HEK293T (cell line): ENCODE measurements at regions not wholly inside any gene's neighbourhood (a gene's known extent, or its start where the extent isn't known, plus 50 kb on each side); places are given as distances from the start of the nearest gene placed in this dataset.

Experiments used
- BHLHE40 ChIP-seq: fragments of 450-650 bp; IDR thresholded peaks from 2 replicates; pipeline ENCODE4 v1.6.1; 2016; ENCODE audit warnings: mild to moderate bottlenecking, moderate library complexity, borderline replicate concordance
- ELF4 ChIP-seq: fragments of 450-650 bp; IDR thresholded peaks from 2 replicates; pipeline ENCODE4 v1.6.1; 2017; ENCODE audit warnings: antibody characterized with exemption
- FOXK2 ChIP-seq: fragments of 450-650 bp; IDR thresholded peaks from 2 replicates; pipeline ENCODE4 v1.6.1; 2016; ENCODE audit warnings: mild to moderate bottlenecking
- L3MBTL2 ChIP-seq: fragments of 450-650 bp; conservative IDR thresholded peaks from 2 replicates; pipeline ENCODE4 v1.6.1; 2016; ENCODE audit warnings: mild to moderate bottlenecking
- SUZ12 ChIP-seq: fragments of 450-650 bp; IDR thresholded peaks from 2 replicates; pipeline ENCODE4 v1.6.1; 2016; ENCODE audit warnings: mild to moderate bottlenecking
- ZNF384 ChIP-seq: fragments of 450-650 bp; IDR thresholded peaks from 2 replicates; pipeline ENCODE4 v1.6.1; 2016

DNA sequence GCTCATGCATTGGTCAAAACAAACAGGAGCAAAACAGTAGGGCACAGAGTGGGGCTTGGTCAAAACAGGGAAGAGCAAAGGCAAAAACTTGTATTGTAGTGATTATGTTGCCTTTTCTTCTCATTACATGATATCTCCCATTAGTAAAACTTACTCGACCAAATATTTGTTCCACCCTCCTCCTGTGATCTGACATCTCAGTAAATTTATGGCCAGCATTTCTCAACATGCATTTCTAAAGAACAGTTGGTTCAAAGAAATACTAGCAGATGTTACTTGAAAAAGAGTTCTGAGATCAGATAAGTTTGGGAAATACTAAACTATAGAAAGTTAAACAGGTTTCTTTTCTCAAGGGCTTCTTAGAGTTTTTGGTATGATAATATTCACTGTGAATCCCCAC is 423.1 kb downstream of the FIGN start:
- TF ChIP-seq ZNF384 (no peak), ELF4 (no peak), BHLHE40 (no peak), FOXK2 (no peak), SUZ12 (no peak), L3MBTL2 (no peak)
